ENCODE measurements at regions not wholly inside any gene's neighbourhood (a gene's known extent, or its start where the extent isn't known, plus 50 kb on each side); places are given as distances from the start of the nearest gene placed in this dataset.

GRCh38 chr7:84455788-84456187 is 261.2 kb upstream of the SEMA3A start:
- no peak overlapping the region for H2AFZ ChIP-seq (ENCODE audit: low read length)
- no peak for TF ChIP-seq CTCF (conservative IDR thresholded peaks at IDR 0.05; ENCODE audit: low read length)
- no peak for TF ChIP-seq EZH2phosphoT487 (IDR thresholded peaks at IDR 0.05; ENCODE audit: borderline replicate concordance, low read depth, low read length)
- no peaks in the 10 kb centered on the region for H3K79me2 ChIP-seq (ENCODE audit: insufficient read depth, low read depth, low read length)
- BruUV-seq (replicated peaks) = no TSS peak
- H4K20me1 ChIP-seq (ENCODE audit: insufficient read depth, low read length) = no peaks in the 10 kb centered on the region
- no peaks in the 10 kb centered on the region for H3K36me3 ChIP-seq (ENCODE audit: insufficient read depth, low read length)
- intact Hi-C loops (cut with micrococcal nuclease; ENCODE audit: unreplicated experiment) = no loop called here
- DNase-seq (ENCODE audit: low spot score) = no peak
- H3K9me2 ChIP-seq (ENCODE audit: insufficient read depth, low read length) = no peaks in the 10 kb centered on the region
- ChIA-PET CTCF (ENCODE audit: unreplicated experiment) (no interaction called here), POLR2A (interaction anchor here (0.7 to 1.3 kb wide), 2 partner anchors 23 to 41 kb away, joined by 3 read pairs; no protein-coding TSS in a partner anchor)
- no peak overlapping the region for H3K27ac ChIP-seq (ENCODE audit: low read depth, low read length, poor library complexity, severe bottlenecking)
- no peaks in the 10 kb centered on the region for H3K9me3 ChIP-seq (ENCODE audit: low read length)
- no peaks in the 10 kb centered on the region for H3K4me1 ChIP-seq (ENCODE audit: insufficient read depth, low read length, poor library complexity, severe bottlenecking)
- H3K4me3 ChIP-seq (ENCODE audit: low read depth, low read length, poor library complexity, severe bottlenecking) = no peak overlapping the region
- H3K4me2 ChIP-seq (ENCODE audit: low read length) = no peak overlapping the region

- Histone ChIP-seq H3K79me2 (ENCODE audit: insufficient read depth, low read depth, low read length) (no peaks in the 10 kb centered on the region), H4K20me1 (ENCODE audit: insufficient read depth, low read length) (no peaks in the 10 kb centered on the region), H3K4me3 (ENCODE audit: low read depth, low read length, poor library complexity, severe bottlenecking) (no peak overlapping the region), H3K9me2 (ENCODE audit: insufficient read depth, low read length) (no peaks in the 10 kb centered on the region), H3K27ac (ENCODE audit: low read depth, low read length, poor library complexity, severe bottlenecking) (no peak overlapping the region), H3K36me3 (ENCODE audit: insufficient read depth, low read length) (no peaks in the 10 kb centered on the region), H3K9me3 (ENCODE audit: low read length) (no peaks in the 10 kb centered on the region), H2AFZ (ENCODE audit: low read length) (no peak overlapping the region), H3K4me1 (ENCODE audit: insufficient read depth, low read length, poor library complexity, severe bottlenecking) (no peaks in the 10 kb centered on the region), H3K4me2 (ENCODE audit: low read length) (no peak overlapping the region)
- ChIA-PET CTCF (ENCODE audit: unreplicated experiment) (no interaction called here), POLR2A (interaction anchor here (0.9 to 1.3 kb wide), 2 partner anchors 13 to 25 kb away, joined by 3 read pairs; no protein-coding TSS in a partner anchor)
- intact Hi-C loops (cut with micrococcal nuclease; ENCODE audit: unreplicated experiment) = no loop called here
- BruUV-seq (replicated peaks) = no TSS peak
- no peak for DNase-seq (ENCODE audit: low spot score)
- no peak for TF ChIP-seq EZH2phosphoT487 (IDR thresholded peaks at IDR 0.05; ENCODE audit: borderline replicate concordance, low read depth, low read length)
- peak; percentile 20; the same call in 1 of the 2 replicates for TF ChIP-seq CTCF (conservative IDR thresholded peaks at IDR 0.05; ENCODE audit: low read length)
These were observed 259.8 kb upstream of the SEMA3A start for GRCh38 chr7:84454174-84454959.

GRCh38 chr7:84452618-84453017 is 258.0 kb upstream of the SEMA3A start:
- no peak overlapping the region for H2AFZ ChIP-seq (ENCODE audit: low read length)
- no peak overlapping the region for H3K4me3 ChIP-seq (ENCODE audit: low read depth, low read length, poor library complexity, severe bottlenecking)
- CTCF ChIA-PET (ENCODE audit: unreplicated experiment) = no interaction called here
- H3K4me2 ChIP-seq (ENCODE audit: low read length) = no peak overlapping the region
- no peak for DNase-seq (ENCODE audit: low spot score)
- intact Hi-C loops (cut with micrococcal nuclease; ENCODE audit: unreplicated experiment) = no loop called here
- H3K79me2 ChIP-seq (ENCODE audit: insufficient read depth, low read depth, low read length) = no peaks in the 10 kb centered on the region
- H3K9me2 ChIP-seq (ENCODE audit: insufficient read depth, low read length) = no peaks in the 10 kb centered on the region
- no peaks in the 10 kb centered on the region for H3K4me1 ChIP-seq (ENCODE audit: insufficient read depth, low read length, poor library complexity, severe bottlenecking)
- no peak overlapping the region for H3K27ac ChIP-seq (ENCODE audit: low read depth, low read length, poor library complexity, severe bottlenecking)
- H3K36me3 ChIP-seq (ENCODE audit: insufficient read depth, low read length) = no peaks in the 10 kb centered on the region
- no peaks in the 10 kb centered on the region for H4K20me1 ChIP-seq (ENCODE audit: insufficient read depth, low read length)
- POLR2A ChIA-PET = interaction anchor here (0.5 kb wide), 1 partner anchor 659 kb away, joined by 3 read pairs; no protein-coding TSS in a partner anchor
- BruUV-seq (replicated peaks) = no TSS peak
- no peak for TF ChIP-seq CTCF (conservative IDR thresholded peaks at IDR 0.05; ENCODE audit: low read length)
- no peak for TF ChIP-seq EZH2phosphoT487 (IDR thresholded peaks at IDR 0.05; ENCODE audit: borderline replicate concordance, low read depth, low read length)
- H3K9me3 ChIP-seq (ENCODE audit: low read length) = no peaks in the 10 kb centered on the region
